HCT116 (cell line): ENCODE measurements at regions not wholly inside any gene's neighbourhood (a gene's known extent, or its start where the extent isn't known, plus 50 kb on each side); places are given as distances from the start of the nearest gene placed in this dataset.

Source experiments
- ATAC-seq: fragments of 200-7000 bp; cut with Tn5 transposase; 2 replicates; pipeline ENCODE4 v1.9.1; 2020; ENCODE audit warnings: mild to moderate bottlenecking, moderate library complexity
- BruUV-seq: library from RNA; stranded (reverse); fragments of 400-500 nt; replicated peaks from 2 replicates; lab custom pipeline; 2021; lab: Mats Ljungman, UMichigan
- CTCF ChIA-PET: fragments of 300-600 bp; sonication (Branson Sonifier 250); formaldehyde crosslinking; loops from one replicate; lab custom pipeline; 2021; ENCODE audit warnings: antibody characterized with exemption; lab: Charles Lee
- POLR2A ChIA-PET: fragments of 300-600, 350-600 bp; sonication (Branson Sonifier 250); formaldehyde crosslinking; loops from one replicate; lab custom pipeline; 2021; ENCODE audit warnings: antibody characterized with exemption; lab: Charles Lee
- RAD21 ChIA-PET, 2 experiments: fragments of 300-600 bp; sonication (Branson Sonifier 250); formaldehyde crosslinking; loops; one replicate each; lab custom pipeline; 2023; ENCODE audit warnings: low total read pairs in 2 of 2; ENCODE audit not compliant: uncharacterized antibody in 2 of 2, unreplicated experiment in 2 of 2, low non-redundant PET in 1 of 2; lab: Charles Lee
- DNase-seq: peaks from one replicate; pipeline ENCODE4 v3.0.0-alpha.2; 2010; ENCODE audit warnings: low read depth, low spot score
- H2AFZ ChIP-seq: fragments of 200-600 bp; shearing (Covaris generic), sonication (generic); 2 replicates; pipeline ENCODE4 v1.6.1; 2017; ENCODE audit warnings: low read depth, mixed run types, mixed read lengths, antibody characterized with exemption, low read length; ENCODE audit not compliant: poor library complexity, severe bottlenecking
- H3K27ac ChIP-seq: 2 replicates; pipeline ENCODE4 v1.5.1; 2012; ENCODE audit warnings: low read depth, low read length
- H3K27me3 ChIP-seq: fragments of 200-600 bp; sonication (generic); 2 replicates; pipeline ENCODE4 v1.6.1; 2016; ENCODE audit warnings: mixed run types, low read length, mixed read lengths; ENCODE audit not compliant: insufficient read depth
- H3K36me3 ChIP-seq, 2 experiments: fragments of 200-500 bp in 1 of 2; fragments of 200-600 bp in 1 of 2; sonication (Bioruptor generic) in 1 of 2; sonication (generic) in 1 of 2; 2 replicates each; pipeline versions ENCODE4 v1.5.1 to v1.6.1; 2014 to 2016; ENCODE audit warnings: low read length in 2 of 2, inconsistent platforms in 1 of 2, mixed read lengths in 1 of 2, mixed run types in 1 of 2; ENCODE audit not compliant: insufficient read depth in 2 of 2, control insufficient read depth in 1 of 2
- H3K4me1 ChIP-seq, 2 experiments: fragments of 200-600 bp in 1 of 2; sonication (generic) in 1 of 2; 2 replicates each; pipeline versions ENCODE4 v1.5.1 to v1.6.1; 2012 to 2017; ENCODE audit warnings: low read length in 2 of 2, inconsistent platforms in 1 of 2, mild to moderate bottlenecking in 1 of 2, mixed read lengths in 1 of 2, mixed run types in 1 of 2, moderate library complexity in 1 of 2; ENCODE audit not compliant: insufficient read depth in 2 of 2, control insufficient read depth in 1 of 2
- H3K4me2 ChIP-seq: fragments of 200-600 bp; sonication (generic); 2 replicates; pipeline ENCODE4 v1.6.1; 2017; ENCODE audit warnings: mixed run types, low read length, mixed read lengths
- H3K4me3 ChIP-seq, 2 experiments: fragments of 200-600 bp in 1 of 2; sonication (generic) in 1 of 2; replicated peaks in 1 of 2; 2 replicates each; pipeline ENCODE4 v1.5.1; 2011 to 2016; ENCODE audit warnings: low read length in 2 of 2, control low read depth in 1 of 2, low read depth in 1 of 2, mild to moderate bottlenecking in 1 of 2, mixed read lengths in 1 of 2, mixed run types in 1 of 2
- H3K79me2 ChIP-seq: fragments of 200-600 bp; sonication (generic); 2 replicates; pipeline ENCODE4 v1.6.1; 2017; ENCODE audit warnings: mild to moderate bottlenecking, mixed run types, low read length, moderate library complexity, mixed read lengths; ENCODE audit not compliant: insufficient read depth
- H3K9ac ChIP-seq: fragments of 200-600 bp; sonication (generic); 2 replicates; pipeline ENCODE4 v1.6.1; 2016; ENCODE audit warnings: low read length, mixed read lengths
- H3K9me2 ChIP-seq: fragments of 200-600 bp; sonication (generic), shearing (Covaris generic); 2 replicates; pipeline ENCODE4 v1.6.1; 2017; ENCODE audit warnings: mixed run types, mild to moderate bottlenecking, moderate library complexity; ENCODE audit not compliant: insufficient read depth
- H3K9me3 ChIP-seq, 2 experiments: fragments of 200-500 bp in 1 of 2; fragments of 200-600 bp in 1 of 2; sonication (Bioruptor generic) in 1 of 2; sonication (generic) in 1 of 2; 2 replicates each; pipeline ENCODE4 v1.6.1; 2014 to 2017; ENCODE audit warnings: low read length in 2 of 2, mixed read lengths in 2 of 2, inconsistent platforms in 1 of 2, low read depth in 1 of 2, mild to moderate bottlenecking in 1 of 2, mixed run types in 1 of 2, moderate library complexity in 1 of 2; ENCODE audit not compliant: control insufficient read depth in 1 of 2, insufficient read depth in 1 of 2
- H4K20me1 ChIP-seq: fragments of 200-600 bp; sonication (generic), shearing (Covaris generic); 2 replicates; pipeline ENCODE4 v1.6.1; 2017; ENCODE audit warnings: mixed run types, mild to moderate bottlenecking, moderate library complexity; ENCODE audit not compliant: insufficient read depth
- CEBPB ChIP-seq: IDR thresholded peaks from 2 replicates; pipeline ENCODE4 v1.6.1; 2012; ENCODE audit warnings: low read depth
- EGR1 ChIP-seq: IDR thresholded peaks from 2 replicates; pipeline ENCODE4 v1.6.1; 2012; ENCODE audit warnings: low read depth
- ELF1 ChIP-seq: IDR thresholded peaks from 2 replicates; pipeline ENCODE4 v1.6.1; 2012; ENCODE audit warnings: low read depth, borderline replicate concordance
- EZH2 ChIP-seq: fragments of 200-600 bp; sonication (generic); IDR thresholded peaks from 2 replicates; pipeline ENCODE4 v1.6.1; 2017; ENCODE audit warnings: antibody characterized with exemption, mixed run types
- FOSL1 ChIP-seq: IDR thresholded peaks from 2 replicates; pipeline ENCODE4 v1.6.1; 2012; ENCODE audit warnings: low read depth
- JUND ChIP-seq: IDR thresholded peaks from 2 replicates; pipeline ENCODE4 v1.6.1; 2012
- MAX ChIP-seq: IDR thresholded peaks from 2 replicates; pipeline ENCODE4 v1.6.1; 2012
- POLR2A ChIP-seq: IDR thresholded peaks from 2 replicates; pipeline ENCODE4 v1.7.0; 2011; ENCODE audit warnings: borderline replicate concordance; ENCODE audit not compliant: insufficient read depth, insufficient read length; ENCODE audit errors: extremely low read depth
- POLR2AphosphoS5 ChIP-seq: IDR thresholded peaks from 2 replicates; pipeline ENCODE4 v1.6.1; 2011; ENCODE audit warnings: mild to moderate bottlenecking, low read depth, low read length, moderate library complexity
- RAD21 ChIP-seq: IDR thresholded peaks from 2 replicates; pipeline ENCODE4 v1.6.1; 2012; ENCODE audit warnings: low read depth, mild to moderate bottlenecking
- REST ChIP-seq: IDR thresholded peaks from 2 replicates; pipeline ENCODE4 v1.6.1; 2012; ENCODE audit warnings: low read depth
- SP1 ChIP-seq: IDR thresholded peaks from 2 replicates; pipeline ENCODE4 v1.6.1; 2012; ENCODE audit warnings: low read depth
- SRF ChIP-seq: IDR thresholded peaks from 2 replicates; pipeline ENCODE4 v1.6.1; 2012; ENCODE audit warnings: low read depth
- TCF7L2 ChIP-seq: IDR thresholded peaks from 2 replicates; pipeline ENCODE4 v1.7.0; 2011; ENCODE audit warnings: borderline replicate concordance, inconsistent platforms; ENCODE audit not compliant: insufficient read depth, insufficient read length; ENCODE audit errors: extremely low read depth
- YY1 ChIP-seq: IDR thresholded peaks from 2 replicates; pipeline ENCODE4 v1.6.1; 2011; ENCODE audit warnings: low read length, low read depth, moderate library complexity, mild to moderate bottlenecking; ENCODE audit not compliant: insufficient replicate concordance; ENCODE audit errors: extremely low read depth
- ZFX ChIP-seq: fragments of 450-650 bp; IDR thresholded peaks from 2 replicates; pipeline ENCODE4 v1.6.1; 2017
- ZNF274 ChIP-seq: fragments of 200-500 bp; sonication (Bioruptor generic); IDR thresholded peaks from 2 replicates; pipeline ENCODE4 v1.6.1; 2014; ENCODE audit warnings: mild to moderate bottlenecking, low read depth, low read length, inconsistent platforms
- intact Hi-C: fragments of 100-400 bp; cut with micrococcal nuclease; formaldehyde crosslinking; loops from 2 replicates; pipeline ENCODE4 v1.10.0; 2022
- TF ChIP-seq, protein P1 (sequence below): IDR thresholded peaks from 2 replicates; pipeline ENCODE4 v1.6.1; 2012
- TF ChIP-seq, protein P2 (sequence below): IDR thresholded peaks from 2 replicates; pipeline ENCODE4 v1.6.1; 2011; ENCODE audit warnings: mild to moderate bottlenecking, low read length, moderate library complexity; ENCODE audit not compliant: insufficient replicate concordance; ENCODE audit errors: extremely low read depth

DNA sequence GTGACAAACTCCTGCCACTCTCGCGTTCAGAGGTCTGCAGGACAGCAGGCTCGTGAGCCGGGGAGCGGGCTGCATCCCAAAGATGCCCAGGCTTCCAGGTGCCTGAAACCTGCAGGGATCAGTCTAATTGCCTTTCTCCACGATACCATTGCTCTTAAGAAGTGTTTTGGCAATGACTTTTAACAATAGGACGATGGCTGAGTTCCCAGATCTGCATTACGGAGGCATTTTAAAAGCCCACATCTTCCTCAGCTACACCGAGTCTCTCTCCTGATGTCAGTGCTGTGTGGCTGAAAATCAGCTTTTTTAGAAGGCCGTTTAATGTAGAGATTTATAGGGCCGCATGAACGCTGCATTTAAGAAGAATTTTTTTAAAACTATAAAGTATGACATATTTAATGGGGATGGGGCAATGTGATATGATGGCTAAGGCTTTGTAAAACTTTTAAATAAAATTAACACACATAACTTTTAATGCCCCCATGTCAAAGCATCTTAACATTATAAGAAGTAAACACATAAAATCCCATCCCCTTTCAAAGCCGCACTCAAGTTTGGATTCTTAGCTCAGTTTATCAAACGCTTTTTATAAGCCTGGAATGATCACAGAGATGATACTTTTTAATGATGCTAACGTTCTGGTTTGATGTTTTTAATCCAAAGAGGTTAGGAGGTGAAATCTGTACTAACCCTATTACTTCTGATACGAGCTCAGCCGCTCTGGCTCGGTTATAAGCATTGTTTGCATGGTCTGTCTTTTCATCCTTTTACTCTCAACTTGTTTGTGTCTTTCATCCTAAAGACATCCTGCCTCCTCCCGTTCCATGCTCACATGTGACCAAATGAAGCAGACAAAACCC lies 386.0 kb downstream of the SMOC2 start:
- TF ChIP-seq JUND (no peak), SRF (no peak), ZNF274 (no peak), POLR2AphosphoS5 (no peak), SP1 (no peak), ZFX (no peak), YY1 (no peak), MAX (no peak), FOSL1 (no peak), POLR2A (no peak), REST (no peak), TCF7L2 (no peak), RAD21 (no peak), EGR1 (no peak), CEBPB (no peak), EZH2 (no peak), ELF1 (no peak)
- TF ChIP-seq, protein P1, sequence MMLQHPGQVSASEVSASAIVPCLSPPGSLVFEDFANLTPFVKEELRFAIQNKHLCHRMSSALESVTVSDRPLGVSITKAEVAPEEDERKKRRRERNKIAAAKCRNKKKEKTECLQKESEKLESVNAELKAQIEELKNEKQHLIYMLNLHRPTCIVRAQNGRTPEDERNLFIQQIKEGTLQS = no peak
- TF ChIP-seq, protein P2, sequence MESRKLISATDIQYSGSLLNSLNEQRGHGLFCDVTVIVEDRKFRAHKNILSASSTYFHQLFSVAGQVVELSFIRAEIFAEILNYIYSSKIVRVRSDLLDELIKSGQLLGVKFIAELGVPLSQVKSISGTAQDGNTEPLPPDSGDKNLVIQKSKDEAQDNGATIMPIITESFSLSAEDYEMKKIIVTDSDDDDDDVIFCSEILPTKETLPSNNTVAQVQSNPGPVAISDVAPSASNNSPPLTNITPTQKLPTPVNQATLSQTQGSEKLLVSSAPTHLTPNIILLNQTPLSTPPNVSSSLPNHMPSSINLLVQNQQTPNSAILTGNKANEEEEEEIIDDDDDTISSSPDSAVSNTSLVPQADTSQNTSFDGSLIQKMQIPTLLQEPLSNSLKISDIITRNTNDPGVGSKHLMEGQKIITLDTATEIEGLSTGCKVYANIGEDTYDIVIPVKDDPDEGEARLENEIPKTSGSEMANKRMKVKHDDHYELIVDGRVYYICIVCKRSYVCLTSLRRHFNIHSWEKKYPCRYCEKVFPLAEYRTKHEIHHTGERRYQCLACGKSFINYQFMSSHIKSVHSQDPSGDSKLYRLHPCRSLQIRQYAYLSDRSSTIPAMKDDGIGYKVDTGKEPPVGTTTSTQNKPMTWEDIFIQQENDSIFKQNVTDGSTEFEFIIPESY = no peak
- Histone ChIP-seq H3K79me2 (no peaks in the 10 kb centered on the region), H3K4me3 (no peak overlapping the region), H4K20me1 (no peaks in the 10 kb centered on the region), H3K9me2 (no peaks in the 10 kb centered on the region), H3K27me3 (no peaks in the 10 kb centered on the region), H3K4me1 (no peaks in the 10 kb centered on the region), H3K9ac (no peak overlapping the region), H3K9me3 (no peaks in the 10 kb centered on the region), H2AFZ (no peak overlapping the region), H3K4me2 (no peak overlapping the region), H3K27ac (no peak overlapping the region), H3K36me3 (no peaks in the 10 kb centered on the region)
- ChIA-PET CTCF (interaction anchor here (1.0 kb wide), 1 partner anchor 12 kb away, joined by 3 read pairs; no protein-coding TSS in a partner anchor), POLR2A (no interaction called here), RAD21 (no interaction called here)
- no peak for DNase-seq
- no TSS peak for BruUV-seq
- intact Hi-C loops = no loop called here
- no peak for ATAC-seq
